ENCODE measurements at regions not wholly inside any gene's neighbourhood (a gene's known extent, or its start where the extent isn't known, plus 50 kb on each side); places are given as distances from the start of the nearest gene placed in this dataset.
A peak's percentile ranks its signal among the peaks of the same experiment; 100 is the strongest.

- no peak for TF ChIP-seq EZH2 (IDR thresholded peaks at IDR 0.05; ENCODE audit: low read length, missing control alignments)
- TF ChIP-seq, protein P1, sequence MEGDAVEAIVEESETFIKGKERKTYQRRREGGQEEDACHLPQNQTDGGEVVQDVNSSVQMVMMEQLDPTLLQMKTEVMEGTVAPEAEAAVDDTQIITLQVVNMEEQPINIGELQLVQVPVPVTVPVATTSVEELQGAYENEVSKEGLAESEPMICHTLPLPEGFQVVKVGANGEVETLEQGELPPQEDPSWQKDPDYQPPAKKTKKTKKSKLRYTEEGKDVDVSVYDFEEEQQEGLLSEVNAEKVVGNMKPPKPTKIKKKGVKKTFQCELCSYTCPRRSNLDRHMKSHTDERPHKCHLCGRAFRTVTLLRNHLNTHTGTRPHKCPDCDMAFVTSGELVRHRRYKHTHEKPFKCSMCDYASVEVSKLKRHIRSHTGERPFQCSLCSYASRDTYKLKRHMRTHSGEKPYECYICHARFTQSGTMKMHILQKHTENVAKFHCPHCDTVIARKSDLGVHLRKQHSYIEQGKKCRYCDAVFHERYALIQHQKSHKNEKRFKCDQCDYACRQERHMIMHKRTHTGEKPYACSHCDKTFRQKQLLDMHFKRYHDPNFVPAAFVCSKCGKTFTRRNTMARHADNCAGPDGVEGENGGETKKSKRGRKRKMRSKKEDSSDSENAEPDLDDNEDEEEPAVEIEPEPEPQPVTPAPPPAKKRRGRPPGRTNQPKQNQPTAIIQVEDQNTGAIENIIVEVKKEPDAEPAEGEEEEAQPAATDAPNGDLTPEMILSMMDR (conservative IDR thresholded peaks at IDR 0.05 in 1 of 2, IDR thresholded peaks at IDR 0.05 in 1 of 2; ENCODE audit: low read depth in 1 of 2, low read length in 2 of 2), result no peak
- Histone ChIP-seq H3K27ac (ENCODE audit: insufficient read depth, low read length) (no peak overlapping the region), H3K36me3 (ENCODE audit: control insufficient read depth, insufficient read depth, low read length) (no peaks in the 10 kb centered on the region), H3K27me3 (ENCODE audit: control insufficient read depth, insufficient read depth, low read length) (no peaks in the 10 kb centered on the region), H3K9me3 (ENCODE audit: control insufficient read depth, insufficient read depth, low read depth, low read length) (no peaks in the 10 kb centered on the region), H3K79me2 (ENCODE audit: control insufficient read depth, insufficient read depth, low read length) (no peaks in the 10 kb centered on the region), H3K4me1 (ENCODE audit: control insufficient read depth, extremely low read depth, insufficient read depth, low read length) (no peaks in the 10 kb centered on the region), H3K9ac (ENCODE audit: insufficient read depth, low read length) (no peak overlapping the region), H3K4me3 (replicated peaks in 1 of 4; ENCODE audit: control extremely low read depth in 1 of 4, insufficient read depth in 1 of 4, low read depth in 3 of 4, low read length in 4 of 4) (no peak overlapping the region), H4K20me1 (ENCODE audit: control insufficient read depth, extremely low read depth, insufficient read depth, low read length) (no peaks in the 10 kb centered on the region), H3K4me2 (ENCODE audit: extremely low read depth, insufficient read depth, low read length) (no peak overlapping the region), H2AFZ (ENCODE audit: low read length) (no peak overlapping the region)
- DNase-seq (ENCODE audit: low read depth in 2 of 2), result peak in 1 of 2 donors; percentile 13
Observed at GRCh38 chr13:74569251-74569650, 435.0 kb upstream of the KLF12 start.

DNA sequence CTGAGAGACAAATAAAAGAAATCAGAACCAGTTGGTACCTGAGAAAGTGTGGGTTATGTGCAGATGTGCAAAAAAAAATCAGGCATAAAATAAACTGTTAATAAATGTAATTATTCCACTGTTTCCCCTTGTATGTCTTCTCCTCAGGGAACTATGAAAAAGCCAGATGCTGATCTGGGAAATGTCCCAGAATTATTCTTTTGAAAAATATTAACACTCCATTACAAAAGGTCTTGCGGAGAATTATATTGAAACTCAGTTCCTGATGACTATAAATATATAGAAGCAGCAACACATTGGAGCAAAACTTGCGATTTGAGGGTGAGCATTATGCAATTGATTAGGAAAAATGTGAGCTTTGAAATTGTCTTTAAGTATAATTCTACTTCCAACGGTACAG, 433.3 kb upstream of the KLF12 start:
- H3K4me3 ChIP-seq (replicated peaks in 1 of 4; ENCODE audit: control extremely low read depth in 1 of 4, insufficient read depth in 1 of 4, low read depth in 3 of 4, low read length in 4 of 4), result no peak overlapping the region
- no peaks in the 10 kb centered on the region for H3K9me3 ChIP-seq (ENCODE audit: control insufficient read depth, insufficient read depth, low read depth, low read length)
- H2AFZ ChIP-seq (ENCODE audit: low read length), result no peak overlapping the region
- H3K9ac ChIP-seq (ENCODE audit: insufficient read depth, low read length), result no peak overlapping the region
- no peaks in the 10 kb centered on the region for H3K27me3 ChIP-seq (ENCODE audit: control insufficient read depth, insufficient read depth, low read length)
- no peak for DNase-seq (ENCODE audit: low read depth in 2 of 2)
- no peak overlapping the region for H3K4me2 ChIP-seq (ENCODE audit: extremely low read depth, insufficient read depth, low read length)
- H4K20me1 ChIP-seq (ENCODE audit: control insufficient read depth, extremely low read depth, insufficient read depth, low read length), result no peaks in the 10 kb centered on the region
- H3K27ac ChIP-seq (ENCODE audit: insufficient read depth, low read length), result no peak overlapping the region
- H3K36me3 ChIP-seq (ENCODE audit: control insufficient read depth, insufficient read depth, low read length), result no peaks in the 10 kb centered on the region
- no peaks in the 10 kb centered on the region for H3K79me2 ChIP-seq (ENCODE audit: control insufficient read depth, insufficient read depth, low read length)
- no peaks in the 10 kb centered on the region for H3K4me1 ChIP-seq (ENCODE audit: control insufficient read depth, extremely low read depth, insufficient read depth, low read length)
- TF ChIP-seq EZH2 (IDR thresholded peaks at IDR 0.05; ENCODE audit: low read length, missing control alignments), result no peak

DNA sequence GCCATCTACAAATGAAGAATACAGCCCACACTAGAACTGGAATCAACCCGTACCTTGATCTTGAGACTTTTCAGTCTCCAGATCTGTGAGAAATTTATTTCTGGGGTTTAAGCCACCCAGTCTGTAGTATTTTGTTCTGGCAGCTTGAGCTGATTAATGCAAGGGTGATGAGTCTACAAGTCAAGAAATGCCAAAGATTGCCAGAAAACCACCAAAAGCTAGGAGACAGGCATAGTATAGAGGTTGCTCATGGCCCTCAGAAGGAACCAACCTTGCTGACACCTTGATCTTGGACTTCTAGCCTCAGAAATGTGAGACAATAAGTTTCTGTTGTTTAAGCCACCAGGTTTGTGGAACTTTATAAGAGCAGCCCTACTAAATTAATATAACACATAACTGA, 428.2 kb upstream of the KLF12 start:
- no peak overlapping the region for H3K4me2 ChIP-seq (ENCODE audit: extremely low read depth, insufficient read depth, low read length)
- H3K36me3 ChIP-seq (ENCODE audit: control insufficient read depth, insufficient read depth, low read length), result no peaks in the 10 kb centered on the region
- H3K79me2 ChIP-seq (ENCODE audit: control insufficient read depth, insufficient read depth, low read length), result no peaks in the 10 kb centered on the region
- H2AFZ ChIP-seq (ENCODE audit: low read length), result no peak overlapping the region
- no peaks in the 10 kb centered on the region for H4K20me1 ChIP-seq (ENCODE audit: control insufficient read depth, extremely low read depth, insufficient read depth, low read length)
- no peaks in the 10 kb centered on the region for H3K9me3 ChIP-seq (ENCODE audit: control insufficient read depth, insufficient read depth, low read depth, low read length)
- TF ChIP-seq, protein P1 (conservative IDR thresholded peaks at IDR 0.05 in 1 of 2, IDR thresholded peaks at IDR 0.05 in 1 of 2; ENCODE audit: low read depth in 1 of 2, low read length in 2 of 2), result no peak
- no peak for TF ChIP-seq EZH2 (IDR thresholded peaks at IDR 0.05; ENCODE audit: low read length, missing control alignments)
- H3K4me3 ChIP-seq (replicated peaks in 1 of 4; ENCODE audit: control extremely low read depth in 1 of 4, insufficient read depth in 1 of 4, low read depth in 3 of 4, low read length in 4 of 4), result no peak overlapping the region
- no peak overlapping the region for H3K27ac ChIP-seq (ENCODE audit: insufficient read depth, low read length)
- H3K9ac ChIP-seq (ENCODE audit: insufficient read depth, low read length), result no peak overlapping the region
- peak in 1 of 2 donors; percentile 68 for DNase-seq (ENCODE audit: low read depth in 2 of 2)
- no peaks in the 10 kb centered on the region for H3K27me3 ChIP-seq (ENCODE audit: control insufficient read depth, insufficient read depth, low read length)
- no peaks in the 10 kb centered on the region for H3K4me1 ChIP-seq (ENCODE audit: control insufficient read depth, extremely low read depth, insufficient read depth, low read length)

Measured in fibroblast of lung (primary cell).